Sciatic nerve (tissue), 2 donors: ENCODE measurements at regions not wholly inside any gene's neighbourhood (a gene's known extent, or its start where the extent isn't known, plus 50 kb on each side); places are given as distances from the start of the nearest gene placed in this dataset.
A peak's percentile ranks its signal among the peaks of the same experiment; 100 is the strongest.

Experiments
- ATAC-seq: fragments of 200-7000 bp; cut with Tn5 transposase; one replicate; pipeline ENCODE4 v1.9.1; 2020; ENCODE audit warnings: mild to moderate bottlenecking, moderate library complexity
- DNase-seq: peaks from one replicate; pipeline ENCODE4 v3.0.0-alpha.2; 2020; ENCODE audit warnings: low spot score
- intact Hi-C: fragments of 100-400 bp; cut with DNase I; formaldehyde crosslinking; loops from one replicate; pipeline ENCODE4 v1.14.2; 2022
- donor health status: DM: no; HTN: no; CAD: no.
- donor health status: DM: no; HTN: no; CAD: no.

GRCh38 chr22:27480487-27480886, 321.1 kb downstream of the MN1 start:
- no peak for DNase-seq
- intact Hi-C loops, result no loop called here
- ATAC-seq, result peak; percentile 55

- DNase-seq, result no peak
- ATAC-seq, result no peak
- intact Hi-C loops, result no loop called here
Measured at GRCh38 chr22:27482402-27482801, 319.2 kb downstream of the MN1 start.

- DNase-seq (no peak), ATAC-seq (no peak)
- intact Hi-C loops, result no loop called here
Measured at GRCh38 chr22:27483095-27483785, 318.3 kb downstream of the MN1 start.

DNA sequence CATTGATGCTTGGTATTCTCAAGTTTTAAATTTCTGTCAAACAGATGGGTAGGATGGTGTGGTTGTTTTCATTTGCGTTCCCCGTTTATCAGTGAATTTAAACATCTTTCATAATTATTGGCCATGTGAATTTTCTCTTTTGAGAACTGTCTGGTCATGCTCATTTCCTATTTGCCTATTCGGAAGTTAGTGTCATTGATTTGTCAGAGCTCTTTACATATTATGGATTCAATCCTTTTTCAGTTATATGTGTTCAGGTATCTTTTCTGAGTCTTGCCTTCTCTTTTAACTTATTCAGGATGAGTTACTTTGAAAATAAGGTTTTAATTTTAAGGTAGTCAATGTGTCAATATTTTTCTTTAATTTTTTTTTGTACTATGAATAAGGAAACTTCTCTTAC, 315.7 kb downstream of the MN1 start:
- ATAC-seq (no peak), DNase-seq (no peak)
- intact Hi-C loops, result no loop called here

DNA sequence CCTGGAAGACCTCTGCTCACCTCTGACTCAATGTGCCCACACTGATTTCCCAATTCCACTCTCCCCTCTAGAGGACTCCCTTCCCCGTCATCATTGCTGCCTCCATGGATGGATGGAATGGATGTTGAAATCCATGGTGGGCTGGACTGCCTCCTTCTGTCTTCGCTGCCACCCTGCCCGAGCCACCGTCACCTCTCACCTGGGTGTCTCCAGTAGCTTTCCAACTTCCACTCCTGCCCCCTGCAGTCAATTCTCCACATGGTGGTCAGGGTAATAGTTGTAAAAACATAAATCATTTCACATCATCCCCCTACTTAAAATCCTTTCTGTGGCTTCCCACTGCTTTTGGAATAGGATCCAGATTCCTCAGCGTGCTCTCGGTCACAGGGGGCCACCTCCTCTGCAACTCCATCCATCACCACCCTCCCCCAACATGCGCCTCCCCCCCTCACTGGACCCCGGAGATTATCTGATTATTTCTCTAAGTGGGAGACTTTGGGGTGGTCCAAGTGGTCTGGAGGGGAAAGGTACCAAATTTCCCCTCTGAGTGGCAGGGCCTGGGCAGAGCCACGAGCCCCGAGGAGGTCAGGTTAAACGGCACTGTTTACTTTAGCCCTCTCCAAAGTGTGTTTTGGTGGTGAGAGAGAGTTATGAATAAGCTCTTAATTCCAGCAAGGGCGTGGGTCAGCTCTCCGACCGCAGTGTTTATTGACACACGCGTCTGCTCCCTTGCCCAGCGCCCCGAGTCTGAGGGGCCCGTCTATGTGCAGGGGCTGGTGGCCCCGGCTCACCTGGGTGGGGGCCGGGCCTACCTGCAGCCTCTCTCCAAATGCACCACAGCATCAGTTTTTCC, 313.7 kb downstream of the MN1 start:
- peak; percentile 57 for ATAC-seq
- DNase-seq, result no peak
- intact Hi-C loops, result no loop called here

- ATAC-seq (no peak), DNase-seq (no peak)
- intact Hi-C loops, result no loop called here
Measured at GRCh38 chr22:27488456-27489177, 312.9 kb downstream of the MN1 start.

DNA sequence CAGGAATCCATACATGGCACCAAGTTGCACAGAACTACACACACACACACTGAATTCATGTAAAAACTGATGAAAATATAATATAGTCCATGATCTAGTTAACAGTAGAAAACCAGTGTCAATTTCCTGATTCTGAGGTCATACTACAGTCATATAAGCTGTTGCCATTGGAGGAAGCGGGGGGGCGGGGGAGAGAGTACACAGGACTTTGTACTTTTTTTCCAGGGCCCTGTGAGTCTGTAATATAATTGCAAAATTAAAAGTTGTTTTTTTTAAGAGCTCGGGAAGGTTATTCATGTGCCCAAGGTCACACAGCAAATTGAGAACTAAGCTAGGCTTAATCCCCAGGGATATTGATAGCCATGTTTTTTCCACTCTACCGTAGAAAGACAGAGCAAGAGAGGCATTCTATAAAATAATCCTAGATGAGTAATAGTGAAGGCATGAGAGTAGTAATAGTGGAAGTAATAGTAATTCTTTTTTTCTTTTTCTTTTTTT, 312.3 kb downstream of the MN1 start:
- intact Hi-C loops, result no loop called here
- ATAC-seq (no peak), DNase-seq (no peak)

- intact Hi-C loops, result no loop called here
- ATAC-seq (no peak), DNase-seq (no peak)
Measured at GRCh38 chr22:27490080-27490479, 311.5 kb downstream of the MN1 start.

DNA sequence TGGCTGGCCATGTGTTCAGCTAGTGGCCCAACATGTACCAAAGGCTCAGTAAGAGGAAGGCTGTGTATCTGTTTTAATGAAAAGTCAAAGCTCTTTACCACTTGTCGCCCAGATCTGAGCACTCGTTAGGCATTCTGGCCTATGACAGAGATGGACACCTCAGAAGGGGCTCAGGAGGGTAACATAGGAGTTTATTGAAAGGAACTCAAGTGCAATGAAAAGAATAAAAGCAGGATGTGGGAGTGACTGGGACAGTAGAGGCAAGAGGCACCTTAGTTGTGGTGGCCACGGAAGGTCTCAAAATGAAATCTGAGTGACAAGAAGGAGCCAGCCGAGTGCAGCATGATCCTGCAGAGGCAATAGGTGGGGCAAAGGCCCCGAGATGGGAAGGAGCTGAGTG, 309.7 kb downstream of the MN1 start:
- DNase-seq, result no peak
- intact Hi-C loops, result no loop called here
- ATAC-seq, result no peak

DNA sequence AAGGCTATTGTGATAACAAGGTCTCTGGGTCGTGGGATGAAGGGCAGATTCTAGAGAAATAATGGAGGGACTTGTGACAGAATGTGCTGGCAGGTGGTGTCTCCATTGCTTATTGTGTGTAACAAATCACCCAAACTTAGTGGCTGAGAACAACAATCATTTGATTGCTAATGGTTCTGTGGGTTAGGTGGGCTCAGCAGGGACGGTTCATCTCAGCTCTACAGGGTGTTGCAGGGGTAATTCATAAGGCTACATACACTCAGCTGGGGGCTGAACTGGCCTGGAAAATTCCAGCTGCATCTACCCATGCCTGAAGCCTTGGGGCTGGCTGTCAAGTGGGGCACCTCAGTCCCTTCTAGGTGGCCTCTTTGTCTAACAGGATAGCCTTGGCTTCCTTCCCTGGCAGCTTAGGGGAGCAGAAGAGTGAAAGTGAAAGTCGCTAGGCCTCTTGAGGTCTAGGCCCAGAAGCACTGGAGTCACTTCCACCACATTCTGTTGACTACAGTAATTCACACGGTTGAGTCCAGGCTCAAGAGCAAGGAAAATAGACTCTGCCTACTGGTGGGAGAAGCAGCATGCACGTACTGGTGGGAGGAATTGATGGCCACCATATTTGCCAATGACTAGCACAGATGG, 308.9 kb downstream of the MN1 start:
- intact Hi-C loops, result no loop called here
- DNase-seq (no peak), ATAC-seq (no peak)

GRCh38 chr22:27493796-27494195, 307.8 kb downstream of the MN1 start:
- intact Hi-C loops, result no loop called here
- no peak for DNase-seq
- ATAC-seq, result no peak

GRCh38 chr22:27494785-27495184, 306.8 kb downstream of the MN1 start:
- intact Hi-C loops, result no loop called here
- no peak for DNase-seq
- no peak for ATAC-seq

DNA sequence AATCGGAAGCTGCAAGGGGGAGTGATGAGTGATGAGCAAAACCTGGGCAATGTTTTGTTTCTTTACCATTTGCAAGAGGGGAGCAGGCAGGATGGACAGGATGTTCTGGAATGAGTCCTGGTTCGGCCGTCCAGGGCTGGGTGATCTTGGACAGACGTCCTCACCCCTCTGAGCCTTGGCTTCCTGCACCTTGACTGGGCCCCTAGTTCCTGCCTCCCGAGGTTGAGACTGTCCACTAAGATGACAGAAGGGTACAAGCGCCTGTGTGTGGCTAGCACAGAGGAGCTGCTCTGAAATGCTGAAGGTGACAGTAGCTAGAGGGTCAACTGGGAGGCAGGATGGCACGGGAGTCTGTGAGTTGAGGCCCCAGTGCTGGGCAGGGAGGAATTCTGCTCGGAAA, 306.2 kb downstream of the MN1 start:
- intact Hi-C loops, result no loop called here

DNA sequence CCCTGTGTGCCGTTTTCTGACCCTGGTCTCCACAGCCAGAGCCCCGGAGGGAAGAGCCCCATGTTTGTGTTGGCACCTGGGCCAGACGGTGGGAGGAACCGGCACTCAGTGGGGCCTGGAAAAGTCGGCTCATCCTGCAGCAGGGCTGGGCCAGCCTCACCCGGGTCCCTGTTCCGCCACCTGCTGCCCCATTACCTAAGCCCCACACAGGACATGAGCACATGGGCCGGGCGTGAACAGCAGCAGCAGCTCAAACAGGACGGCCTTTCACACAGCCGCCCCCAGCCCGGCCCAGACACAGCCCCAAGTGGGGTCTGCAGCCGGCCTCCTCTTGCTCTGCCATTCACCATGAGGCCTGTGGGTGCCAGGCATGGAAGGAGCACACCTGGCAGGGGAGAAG, 302.4 kb downstream of the MN1 start:
- intact Hi-C loops, result no loop called here
- ATAC-seq (peak; percentile 32), DNase-seq (no peak)

More for the DNA sequence above, 306.2 kb downstream of the MN1 start:
- ATAC-seq (no peak), DNase-seq (no peak)

- no peak for DNase-seq
Measured at GRCh38 chr22:27501191-27501936, 300.2 kb downstream of the MN1 start.

DNA sequence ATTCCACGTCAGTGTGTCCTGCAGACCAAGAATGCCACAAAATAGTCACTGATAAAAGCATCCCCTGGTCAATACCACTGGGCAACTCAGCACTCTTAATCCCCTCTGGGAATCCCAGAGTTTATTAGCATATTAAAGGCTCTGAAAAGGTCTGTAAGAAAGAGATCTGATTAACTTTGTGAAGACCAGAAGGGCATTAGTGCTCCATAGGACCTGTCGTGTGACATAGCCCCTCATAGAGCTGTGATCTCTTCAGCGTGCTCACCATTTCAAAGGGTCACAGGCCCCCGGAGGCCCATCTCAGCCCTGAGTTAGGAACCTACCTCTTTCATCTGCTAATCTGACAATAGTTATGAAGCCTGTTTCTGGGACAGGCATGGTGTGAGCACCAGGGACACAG, 299.2 kb downstream of the MN1 start:
- DNase-seq (no peak), ATAC-seq (no peak)
- intact Hi-C loops, result no loop called here

More at GRCh38 chr22:27501191-27501936, 300.2 kb downstream of the MN1 start:
- no peak for ATAC-seq
- intact Hi-C loops, result no loop called here

GRCh38 chr22:27504360-27505253, 296.9 kb downstream of the MN1 start:
- intact Hi-C loops, result no loop called here
- ATAC-seq (no peak), DNase-seq (no peak)
